NCI-H2107 treated with DMSO at 0.1 percent for 48 hours (cell line): ENCODE measurements at regions not wholly inside any gene's neighbourhood (a gene's known extent, or its start where the extent isn't known, plus 50 kb on each side); places are given as distances from the start of the nearest gene placed in this dataset.
"Not testable (repeated sequence)": the region's sequence is repeated elsewhere in the genome, so short reads cannot be mapped to it uniquely, and the experiment has no call there.

Source experiments
- DNase-seq: peaks from one replicate; lab custom pipeline; 2025; ENCODE audit not compliant: unreplicated experiment; lab: John Stamatoyannopoulos, UW

DNA sequence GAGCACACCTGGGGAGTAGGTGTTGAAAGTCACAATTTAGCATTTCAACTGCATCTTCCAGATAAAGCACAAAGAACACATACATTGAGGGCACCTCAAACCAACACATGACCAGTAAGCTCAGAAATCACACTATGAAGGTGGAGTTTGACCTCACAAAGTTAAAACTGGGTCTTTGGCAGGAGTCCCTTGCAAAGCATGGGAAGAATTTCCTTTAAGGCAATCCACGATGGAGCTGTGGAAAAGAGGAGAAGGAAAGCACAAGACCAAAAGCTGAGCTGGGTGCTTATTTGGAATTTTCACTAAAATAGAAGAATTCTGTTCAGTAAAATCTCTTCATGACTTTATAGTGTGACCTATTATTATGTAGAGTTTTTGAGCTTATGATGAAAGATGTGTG, 212.9 kb upstream of the APCDD1 start:
- no peak for DNase-seq

DNA sequence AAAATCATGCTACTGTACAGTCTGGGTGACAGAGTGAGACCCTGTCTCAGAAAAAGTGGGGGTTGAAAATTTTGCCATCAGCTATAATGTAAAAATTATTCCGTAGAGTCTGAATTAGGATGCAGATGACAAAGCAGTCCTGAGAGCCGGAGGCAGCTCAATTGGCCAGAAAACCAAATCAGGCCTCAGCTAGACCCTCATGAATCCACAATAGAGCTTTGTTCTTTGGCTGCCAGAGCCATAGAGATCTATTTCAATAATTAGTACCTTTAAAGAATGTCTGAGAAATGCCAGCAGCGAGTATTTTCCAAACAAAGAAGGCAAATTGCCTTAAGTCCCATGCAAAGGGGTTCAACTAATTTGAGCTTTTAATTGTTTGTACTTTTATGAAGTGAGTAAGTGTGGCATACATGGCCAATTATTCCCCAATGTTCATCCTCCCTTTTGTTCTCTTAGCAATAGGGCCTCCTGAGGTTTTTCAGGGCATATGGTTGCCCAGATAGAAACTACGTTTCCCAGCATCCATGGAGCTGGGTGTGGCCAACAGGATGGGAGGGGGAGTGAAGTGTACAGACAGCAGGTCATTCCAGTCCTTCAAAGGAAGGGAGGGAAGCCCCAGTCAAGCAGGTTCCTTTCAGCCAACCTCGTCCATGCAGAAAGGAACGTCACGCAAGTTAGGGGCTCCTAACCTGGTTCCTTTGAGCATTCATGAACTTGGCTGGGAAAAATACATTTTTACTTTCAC, 211.3 kb upstream of the APCDD1 start:
- no peak for DNase-seq

DNA sequence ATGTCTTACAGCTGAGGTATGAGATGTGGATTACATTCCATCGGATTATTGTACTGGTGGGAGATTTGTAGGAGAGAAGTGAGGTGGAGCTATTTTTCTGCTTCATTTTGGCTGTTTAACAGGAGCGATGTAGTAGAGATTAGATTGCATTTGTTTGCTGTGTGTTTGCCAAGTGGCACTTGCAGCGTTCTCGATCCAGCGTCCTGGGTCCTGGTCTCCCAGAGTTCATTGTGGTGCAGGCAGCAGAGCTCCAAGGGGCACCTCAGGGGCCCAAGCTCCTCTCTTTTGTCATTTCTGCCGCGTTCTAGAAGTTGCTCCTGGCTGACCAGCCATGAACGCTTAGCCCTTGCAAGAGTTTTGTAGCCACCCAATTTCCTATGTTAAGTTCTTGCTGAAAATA, 210.1 kb upstream of the APCDD1 start:
- DNase-seq = no peak

DNA sequence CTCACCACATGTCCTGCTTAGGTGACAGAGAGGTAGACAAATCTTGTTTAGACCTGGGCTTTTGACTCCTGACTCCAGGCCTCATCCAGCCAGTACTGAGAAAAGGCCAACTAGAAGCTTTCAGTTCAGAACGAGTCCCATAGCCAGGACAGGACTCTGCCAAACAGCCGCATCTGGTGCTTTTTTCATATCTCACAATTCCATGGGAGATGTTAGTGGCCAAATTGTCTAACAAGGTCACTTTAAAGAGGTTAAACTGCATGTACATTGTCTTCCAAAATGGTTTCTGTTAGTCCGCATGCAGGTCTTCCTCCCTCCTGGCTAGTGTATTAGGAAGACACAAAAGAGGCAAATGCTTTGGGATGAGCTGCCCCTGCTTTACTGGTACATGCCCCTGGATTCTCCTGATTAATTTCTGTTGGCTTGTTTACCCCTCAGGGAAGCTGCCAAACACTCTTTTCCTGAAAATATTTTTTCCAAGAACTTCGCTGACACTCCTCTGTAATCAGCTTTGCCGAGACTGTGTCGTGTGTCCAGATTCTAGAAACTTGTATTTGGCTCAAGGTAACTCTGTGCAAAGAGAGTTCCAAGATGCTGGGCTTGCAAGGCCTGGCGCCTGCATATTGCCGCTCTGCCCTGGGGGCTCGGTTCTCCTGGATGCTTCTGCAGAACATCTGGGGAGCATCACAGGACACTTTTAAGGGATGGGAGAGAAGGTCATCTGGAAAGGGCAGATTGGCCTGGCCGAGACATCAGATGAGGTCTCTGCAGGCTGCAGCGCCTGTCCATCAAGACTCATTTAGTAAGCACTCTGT, 209.2 kb upstream of the APCDD1 start:
- DNase-seq = no peak

DNA sequence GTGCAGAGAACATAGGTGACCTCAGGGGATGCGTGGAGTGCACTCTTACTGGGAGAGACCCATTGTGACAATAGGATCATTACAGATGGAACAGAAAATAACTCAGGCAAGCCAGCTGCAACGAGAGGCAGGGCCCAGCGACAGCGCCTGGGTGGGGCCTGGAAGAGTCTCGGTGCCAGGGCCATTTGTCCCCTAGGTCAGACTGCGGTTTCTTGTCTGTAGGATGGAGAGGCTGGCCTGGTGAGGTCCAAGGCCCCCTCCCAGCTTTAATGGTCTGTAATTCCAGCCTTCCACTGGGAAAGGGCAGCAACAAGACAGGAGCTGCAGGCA, 208.6 kb upstream of the APCDD1 start:
- no peak for DNase-seq

DNA sequence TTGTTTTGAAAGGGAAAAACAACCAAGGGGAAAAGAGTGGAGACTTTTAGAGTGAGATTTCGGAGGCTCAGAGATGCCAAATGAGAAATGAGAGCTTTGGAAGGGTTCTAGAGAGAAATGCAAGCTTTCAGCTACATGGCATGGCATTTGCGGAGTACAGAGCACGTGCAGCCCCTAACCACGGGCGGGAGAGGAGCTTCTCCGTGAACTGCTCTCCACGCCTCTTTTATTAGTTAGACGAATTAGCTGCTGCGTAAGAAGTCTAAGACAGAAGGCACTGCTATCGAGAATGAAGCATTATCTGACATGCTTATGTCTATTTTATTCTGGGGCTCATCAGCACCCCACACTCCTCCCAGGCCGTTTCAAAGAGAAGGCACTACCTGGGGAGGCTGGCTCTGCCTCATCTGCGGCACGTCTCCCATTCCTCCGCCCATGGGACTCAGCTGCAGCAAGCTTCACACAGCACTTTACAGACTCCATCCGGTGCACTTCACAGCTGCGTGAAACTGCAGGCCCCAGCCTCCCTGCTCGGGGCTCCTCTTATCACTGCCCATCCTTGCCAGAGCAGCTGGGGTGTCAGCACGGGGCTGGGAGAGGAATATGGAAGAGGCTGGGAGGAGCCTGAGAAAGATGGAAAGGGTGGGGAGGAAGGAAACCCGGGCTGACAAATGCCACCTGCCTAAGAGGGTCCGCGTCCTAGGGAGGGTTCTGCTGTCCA, 207.3 kb upstream of the APCDD1 start:
- DNase-seq = no peak

DNA sequence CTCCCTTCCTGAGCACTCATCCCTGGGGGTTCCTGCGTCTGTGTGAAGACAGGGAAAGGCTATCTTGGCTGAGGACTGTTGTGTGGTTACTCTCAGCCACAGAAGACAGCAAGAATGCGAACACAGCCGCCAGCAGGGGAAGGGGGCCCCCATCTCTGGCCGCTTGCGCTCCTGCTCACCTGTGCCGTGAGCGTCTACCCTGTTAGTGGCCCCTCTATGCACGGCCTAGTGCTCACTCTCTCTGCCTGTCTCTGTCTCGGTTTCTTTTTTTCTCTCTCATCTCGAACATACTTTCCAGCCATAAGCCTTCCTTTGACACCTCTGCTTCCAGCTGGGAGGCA, 206.7 kb upstream of the APCDD1 start:
- no peak for DNase-seq

DNA sequence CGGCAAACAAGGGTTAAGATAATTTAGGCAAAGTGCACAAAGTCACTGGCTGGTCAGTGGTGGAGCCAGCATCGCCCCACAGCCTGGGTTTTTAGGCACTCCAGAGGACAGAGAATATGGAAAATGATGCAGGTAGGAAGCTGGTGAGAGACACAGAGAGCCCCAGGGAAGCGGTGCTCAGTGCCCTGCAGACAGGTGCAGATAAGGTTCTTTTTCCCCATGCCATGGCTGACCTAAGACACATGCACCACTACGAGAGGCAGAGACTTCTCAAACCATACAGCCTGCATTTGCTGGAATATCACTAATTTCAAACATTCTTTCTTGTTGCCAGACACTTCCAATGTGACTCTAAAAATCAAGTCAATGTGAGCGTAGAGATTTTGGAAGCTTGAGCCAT, 205.7 kb upstream of the APCDD1 start:
- no peak for DNase-seq

DNA sequence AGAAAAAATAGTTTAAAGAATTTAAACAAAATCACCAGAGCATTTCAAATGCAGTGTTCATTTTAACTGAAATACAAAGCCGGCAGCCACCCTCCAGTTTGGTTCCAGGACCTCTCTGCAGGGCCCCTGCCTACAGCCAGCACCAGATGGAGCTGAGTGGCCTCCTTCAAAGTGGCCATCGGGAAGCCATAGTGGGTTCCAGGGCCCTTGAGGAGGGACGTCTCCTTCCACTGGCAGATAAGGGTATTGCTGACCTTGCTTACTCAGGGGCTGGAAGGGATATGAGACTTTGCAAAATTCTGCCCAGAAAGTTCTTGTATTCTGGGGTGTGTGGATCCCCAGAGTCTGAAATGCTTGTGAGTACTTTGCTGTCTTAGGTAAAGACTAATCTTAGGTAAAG, 205.2 kb upstream of the APCDD1 start:
- DNase-seq = no peak

DNA sequence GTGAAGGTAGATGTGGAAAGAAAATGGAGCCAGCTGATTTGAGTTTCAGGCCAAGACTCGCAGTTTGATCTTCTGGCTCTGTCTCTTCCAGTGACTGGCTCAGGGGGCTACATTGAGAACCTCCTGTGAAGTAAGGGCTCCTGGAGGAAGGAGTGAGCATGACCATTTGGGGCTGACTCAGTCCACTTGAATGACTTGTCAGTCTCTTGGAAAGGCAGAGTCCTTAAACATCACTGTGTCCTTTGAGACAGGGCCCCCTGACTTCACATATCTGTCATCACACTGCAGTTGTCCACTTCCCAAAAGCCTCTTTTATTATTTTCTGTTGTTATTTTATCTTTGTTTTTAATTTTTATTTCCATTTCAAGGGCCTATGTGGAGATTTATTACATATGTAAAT, 204.6 kb upstream of the APCDD1 start:
- DNase-seq = no peak

DNA sequence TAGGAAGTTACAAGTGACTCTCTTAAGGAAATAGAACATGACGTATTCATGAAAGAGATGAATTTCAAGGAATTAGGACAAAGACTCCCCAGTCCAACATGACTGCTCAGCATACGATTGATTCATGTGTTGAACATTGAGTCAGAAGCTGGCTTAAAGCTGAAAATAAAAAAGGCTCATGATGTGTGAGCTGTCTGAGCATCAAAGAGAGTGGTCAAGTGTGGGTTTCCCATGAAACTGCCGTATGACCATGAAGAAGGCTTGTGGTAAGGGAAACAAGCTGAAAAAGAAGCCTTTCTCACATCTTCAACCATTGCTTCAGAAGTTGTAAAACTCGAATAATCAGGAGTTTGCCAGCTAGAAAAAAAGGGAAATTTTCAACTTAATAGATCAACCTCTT, 201.9 kb upstream of the APCDD1 start:
- no peak for DNase-seq

DNA sequence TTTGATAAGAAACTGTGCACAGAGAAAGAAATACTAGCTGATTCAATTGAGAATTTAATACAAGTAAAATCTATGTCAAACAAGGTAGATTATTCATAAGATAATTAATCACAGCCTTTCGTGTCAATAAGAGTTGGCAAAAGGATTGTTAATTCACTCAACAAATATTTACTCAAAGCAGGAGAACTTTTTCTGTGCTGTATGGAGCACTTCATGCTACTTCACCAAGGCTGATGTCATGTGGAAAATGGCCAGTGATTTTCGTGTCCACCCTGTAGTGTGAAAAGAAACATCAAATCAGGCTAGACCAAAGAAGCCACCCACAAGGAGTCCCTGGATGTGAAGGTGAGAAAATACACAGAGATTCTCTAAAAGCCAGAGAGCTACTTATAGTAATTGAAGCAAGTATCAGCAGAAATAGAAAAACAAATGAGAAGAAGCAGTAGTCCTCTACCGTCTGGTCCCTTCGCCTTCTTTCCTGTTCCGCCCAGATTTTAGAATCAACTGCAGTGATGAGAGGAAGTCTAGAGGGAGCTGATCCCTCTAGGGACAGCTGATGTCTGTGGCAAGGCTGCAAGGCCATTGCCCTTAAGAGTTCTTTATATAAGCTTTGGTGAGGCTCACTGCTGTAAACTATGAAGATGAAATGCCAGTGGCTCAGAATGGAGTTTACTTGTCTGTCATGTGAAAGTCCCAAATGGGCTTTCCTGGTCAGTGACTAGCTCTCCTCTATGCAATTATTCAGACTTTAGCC, 201.3 kb upstream of the APCDD1 start:
- no peak for DNase-seq

DNA sequence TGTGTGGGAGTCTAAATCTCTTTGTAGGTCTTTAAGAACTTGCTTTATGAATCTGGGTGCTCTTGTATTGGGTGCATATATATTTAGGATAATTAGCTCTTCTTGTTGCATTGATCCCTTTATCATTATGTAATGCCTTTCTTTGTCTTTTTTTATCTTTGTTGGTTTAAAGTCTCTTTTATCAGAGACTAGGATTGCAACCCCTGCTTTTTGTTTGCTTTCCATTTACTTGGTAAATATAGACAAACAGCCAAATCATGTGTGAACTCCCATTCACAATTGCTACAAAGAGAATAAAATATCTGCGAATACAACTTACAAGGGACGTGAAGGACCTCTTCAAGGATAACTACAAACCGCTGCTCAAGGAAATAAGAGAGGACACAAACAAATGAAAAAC, 198.2 kb upstream of the APCDD1 start:
- not testable (repeated sequence) for DNase-seq

DNA sequence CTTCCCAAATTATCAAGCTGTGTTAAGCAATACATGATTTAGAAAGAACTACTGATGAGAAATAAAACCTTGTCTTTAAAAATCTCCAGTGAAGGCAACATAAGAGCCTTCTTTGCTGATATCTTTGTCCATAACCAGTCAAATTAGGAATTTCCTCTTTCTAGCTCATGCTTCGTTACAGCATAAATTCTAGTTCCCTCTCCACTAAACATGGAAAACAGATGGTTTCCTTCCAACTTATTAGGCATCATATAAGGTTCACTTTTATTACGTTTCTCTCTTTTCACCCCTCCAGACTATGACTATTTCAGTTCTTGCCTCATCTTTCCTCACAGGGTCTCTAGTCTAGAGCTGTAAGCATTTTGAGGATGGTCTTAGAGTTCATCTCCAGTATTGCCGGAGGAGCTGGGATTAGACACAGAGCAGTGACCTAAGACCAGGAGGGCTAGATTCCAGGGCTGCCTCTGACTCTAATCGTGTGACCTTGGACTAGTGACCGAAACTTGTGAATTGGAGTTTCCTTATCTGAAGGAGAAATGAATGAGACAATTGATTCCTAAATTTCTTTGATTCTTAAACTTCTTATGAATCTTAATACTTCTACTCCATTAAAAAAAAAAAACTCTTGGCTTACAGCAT, 195.5 kb upstream of the APCDD1 start:
- no peak for DNase-seq

DNA sequence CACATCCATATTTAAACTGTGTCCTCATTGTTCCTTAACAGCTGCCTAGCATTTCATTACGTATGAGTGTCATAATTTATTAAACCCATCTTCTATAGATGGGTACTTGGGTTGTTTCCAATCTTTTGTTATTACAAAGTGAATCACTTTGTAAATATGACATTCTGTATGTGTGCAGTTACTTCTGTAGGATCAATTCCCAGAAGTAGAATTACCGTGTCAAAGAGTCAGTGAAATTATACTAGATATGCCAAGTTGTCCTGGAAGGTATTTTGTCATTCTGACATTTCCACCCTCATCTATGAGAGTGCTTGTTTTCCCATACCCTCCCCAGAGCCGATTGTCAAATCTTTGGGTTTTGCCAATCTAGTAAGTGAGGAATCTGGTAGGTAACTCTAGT, 194.5 kb upstream of the APCDD1 start:
- DNase-seq = no peak

DNA sequence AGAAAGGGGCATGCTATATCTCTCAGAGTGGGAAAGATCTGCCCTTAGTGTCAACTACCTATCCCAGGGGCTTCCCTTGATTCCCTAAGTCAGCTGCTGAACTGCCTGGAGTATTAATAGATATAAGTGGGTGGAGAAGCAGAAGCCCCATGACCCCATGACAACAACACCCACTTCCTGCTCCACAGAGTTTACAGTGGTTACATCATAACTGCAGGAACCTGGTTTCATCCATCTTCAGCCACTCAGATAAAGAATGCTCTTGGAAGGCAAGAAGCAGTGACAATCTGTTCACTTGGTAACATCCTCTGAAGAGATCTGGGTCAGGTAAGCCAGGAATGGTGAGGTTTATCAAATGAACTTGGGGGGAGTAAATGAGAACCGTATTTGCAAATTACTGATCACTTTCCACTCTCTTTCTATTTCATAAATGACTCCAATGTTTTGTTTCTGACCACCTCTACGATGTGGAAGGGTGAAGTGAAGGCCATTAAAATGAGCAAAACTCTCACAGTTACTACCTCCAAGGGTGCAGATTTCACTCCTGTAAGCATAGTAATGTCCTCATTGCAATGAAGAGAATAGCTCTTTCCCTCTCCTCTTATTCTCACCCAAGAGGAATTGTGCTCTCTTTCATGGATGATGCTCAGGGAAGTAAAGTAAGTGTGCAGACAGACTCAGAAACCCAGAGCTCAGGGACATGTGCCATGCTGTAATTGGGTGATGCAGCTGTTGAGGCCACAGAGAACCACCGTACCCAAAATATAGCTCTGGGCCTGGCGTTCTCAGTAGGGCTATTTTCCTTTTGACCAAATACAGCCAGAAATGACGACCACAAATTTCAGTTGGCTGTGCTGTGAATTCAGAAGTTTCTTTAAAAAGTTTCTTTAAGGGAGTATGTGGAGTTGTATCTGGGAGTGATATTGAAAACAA, 192.8 kb upstream of the APCDD1 start:
- no peak for DNase-seq

DNA sequence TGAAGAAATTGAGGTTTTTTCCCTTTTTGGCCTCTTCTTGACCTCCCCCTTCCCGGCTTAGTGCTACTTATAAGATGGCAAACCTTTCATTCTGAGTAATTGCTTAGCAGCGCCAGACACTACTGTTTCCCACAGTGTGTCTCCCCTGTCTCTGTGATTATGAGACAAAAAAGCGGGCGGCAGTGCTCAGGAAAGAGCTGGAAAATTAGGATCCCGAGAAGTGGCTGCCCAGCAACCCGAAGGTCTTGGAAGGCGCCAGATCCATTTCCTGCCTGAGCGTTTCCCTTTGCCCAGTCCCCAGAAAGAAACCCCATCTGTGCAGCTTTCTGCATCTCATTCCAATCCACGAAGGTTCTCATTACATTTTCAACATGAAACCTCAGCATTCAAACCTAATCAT, 191.9 kb upstream of the APCDD1 start:
- DNase-seq = no peak

DNA sequence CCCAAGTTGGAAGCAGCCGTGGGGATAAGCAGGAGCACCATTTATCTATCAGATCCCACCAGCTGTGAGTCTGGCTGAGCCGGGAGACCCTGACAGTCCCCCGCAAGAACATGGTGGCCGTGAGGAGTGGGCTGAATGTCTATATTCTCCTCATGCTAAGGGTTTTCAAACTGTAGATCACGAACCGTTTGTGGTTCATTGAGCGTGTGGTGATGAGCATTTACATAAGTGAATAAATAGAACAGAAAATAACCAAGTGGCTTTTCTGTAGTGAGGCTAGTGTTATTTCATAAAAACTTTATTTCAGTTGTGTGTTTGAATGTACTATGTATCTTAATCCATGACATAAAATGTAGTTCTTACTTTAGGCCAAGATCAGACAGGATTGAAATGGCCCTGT, 190.2 kb upstream of the APCDD1 start:
- no peak for DNase-seq

DNA sequence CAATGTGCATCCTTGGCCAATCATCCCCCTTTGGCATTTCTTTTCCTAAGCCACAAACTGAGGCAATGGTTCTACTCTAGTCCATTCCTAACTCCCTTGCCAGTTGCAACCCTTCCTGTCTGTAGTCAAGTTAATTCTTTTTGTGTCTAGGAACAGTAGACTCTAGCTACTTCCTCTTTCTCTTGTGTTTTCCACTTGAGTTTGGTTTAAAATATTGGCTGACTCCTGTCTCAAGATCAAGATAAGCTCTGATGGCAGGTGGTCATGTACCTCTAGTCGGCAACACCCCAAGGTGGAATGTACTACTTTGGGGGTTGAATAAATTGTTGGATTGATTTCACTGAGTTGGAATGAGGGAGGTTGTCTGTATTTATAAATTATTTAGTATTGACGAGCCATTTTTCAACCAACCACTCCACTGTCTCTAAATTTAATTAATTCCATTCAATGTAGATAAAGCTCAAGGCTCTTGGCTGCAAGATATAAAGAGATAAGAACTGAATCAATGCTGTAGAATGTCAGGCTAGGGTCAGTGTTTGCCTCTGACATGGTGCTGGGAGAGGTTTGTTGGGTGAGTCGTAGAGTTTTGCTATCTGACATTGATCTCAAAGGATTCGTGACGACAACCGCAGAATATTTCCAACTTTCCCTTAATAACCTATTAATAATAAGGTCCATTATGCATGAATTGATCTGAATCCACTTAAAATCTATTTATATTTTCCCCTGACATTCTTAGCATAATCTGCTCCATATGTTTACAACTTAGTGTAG, 188.7 kb upstream of the APCDD1 start:
- no peak for DNase-seq

DNA sequence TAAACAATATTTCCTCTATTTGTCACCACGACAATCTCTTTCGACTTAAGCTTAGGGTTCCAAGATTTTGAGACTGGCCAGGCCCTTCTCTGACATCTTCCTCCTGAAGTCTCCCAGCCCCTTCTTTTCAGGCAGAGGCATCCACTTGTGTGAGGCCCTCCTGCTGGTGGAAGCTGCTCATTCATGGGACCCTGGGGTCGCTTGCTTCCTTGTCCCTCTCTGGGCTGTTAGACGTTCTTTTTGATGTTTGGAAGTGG, 188.2 kb upstream of the APCDD1 start:
- no peak for DNase-seq
